GM19239 (cell line): ENCODE measurements at regions not wholly inside any gene's neighbourhood (a gene's known extent, or its start where the extent isn't known, plus 50 kb on each side); places are given as distances from the start of the nearest gene placed in this dataset.
A peak's percentile ranks its signal among the peaks of the same experiment; 100 is the strongest.

Experiments used
- DNase-seq: peaks from one replicate; pipeline ENCODE4 v3.0.0; 2011; ENCODE audit warnings: low spot score; ENCODE audit not compliant: insufficient read length
- FAIRE-seq: peaks from 2 replicates; lab custom pipeline; 2011; peaks lifted over from hg19 to GRCh38; lab: Jason Lieb, UNC

GRCh38 chr2:19478409-19478808 lies 120.0 kb upstream of the OSR1 start:
- DNase-seq, result no peak
- FAIRE-seq, result no peak

DNA sequence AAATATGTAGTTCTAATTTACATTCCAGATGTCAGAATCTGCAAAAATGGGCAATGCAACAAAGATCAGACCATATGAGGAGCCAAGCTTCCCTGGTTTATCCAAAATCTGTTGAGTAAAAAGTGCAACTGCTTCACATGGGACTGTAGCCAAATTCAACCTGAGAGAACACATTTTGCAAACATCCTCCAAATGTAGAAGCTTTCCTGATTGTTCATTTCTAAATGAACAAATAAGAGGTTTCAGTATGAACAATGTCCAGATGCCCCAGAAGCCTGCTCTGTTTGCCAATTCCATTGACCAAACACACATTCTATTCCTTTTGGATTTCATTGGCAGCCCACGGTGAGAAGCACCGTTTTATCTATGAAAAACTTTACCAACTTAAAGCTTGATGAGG lies 117.9 kb upstream of the OSR1 start:
- FAIRE-seq (no peak), DNase-seq (no peak)

- peak; percentile 85 for FAIRE-seq
- DNase-seq, result peak; percentile 1
Observed at GRCh38 chr2:19474128-19474527, 115.7 kb upstream of the OSR1 start.

- no peak for FAIRE-seq
Observed at GRCh38 chr2:19473350-19473749, 114.9 kb upstream of the OSR1 start.

GRCh38 chr2:19472391-19472978 lies 114.1 kb upstream of the OSR1 start:
- no peak for DNase-seq
- no peak for FAIRE-seq

More at GRCh38 chr2:19473350-19473749, 114.9 kb upstream of the OSR1 start:
- DNase-seq, result no peak

GRCh38 chr2:19471491-19471890 lies 113.1 kb upstream of the OSR1 start:
- FAIRE-seq (no peak), DNase-seq (no peak)

GRCh38 chr2:19465978-19466377 lies 107.6 kb upstream of the OSR1 start:
- FAIRE-seq (no peak), DNase-seq (no peak)

- no peak for DNase-seq
- FAIRE-seq, result no peak
Observed at GRCh38 chr2:19462256-19462645, 103.8 kb upstream of the OSR1 start.

DNA sequence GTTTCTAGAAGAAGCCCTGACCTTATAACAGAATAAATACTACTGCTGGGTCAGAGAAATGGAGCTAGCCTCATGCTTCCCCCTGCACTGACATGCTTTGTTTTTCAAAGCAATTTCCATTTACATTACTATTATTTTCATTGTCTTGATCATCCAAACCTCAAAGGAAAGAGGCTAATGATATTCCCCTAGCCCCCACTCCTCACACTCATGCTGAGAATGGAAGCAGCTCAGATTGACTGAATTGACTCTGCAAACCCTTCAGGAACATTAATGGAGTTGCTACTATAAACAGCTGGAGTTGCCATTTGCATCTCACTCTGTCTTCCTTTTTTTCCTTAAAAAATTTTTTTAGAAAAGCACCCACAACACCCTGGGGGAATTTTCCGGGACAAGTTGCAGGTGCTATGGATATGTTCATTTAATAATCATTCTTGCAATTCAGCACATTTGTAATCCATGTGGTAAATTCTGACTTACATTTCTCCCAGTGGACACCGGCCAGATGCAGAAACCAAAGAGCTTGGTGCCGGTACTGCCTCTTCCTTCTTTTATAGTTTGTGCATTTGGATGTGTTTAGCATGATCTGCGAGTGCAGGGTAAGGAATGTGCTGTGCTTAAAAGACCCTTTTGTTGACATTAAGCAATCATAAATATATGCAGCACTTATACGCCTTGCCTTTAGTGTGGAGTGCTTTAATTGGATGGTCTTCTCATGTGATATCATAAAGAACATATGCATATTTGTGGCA lies 103.3 kb upstream of the OSR1 start:
- FAIRE-seq (no peak), DNase-seq (no peak)

- no peak for DNase-seq
- no peak for FAIRE-seq
Observed at GRCh38 chr2:19460761-19461160, 102.3 kb upstream of the OSR1 start.

GRCh38 chr2:19458427-19459003 lies 100.1 kb upstream of the OSR1 start:
- no peak for FAIRE-seq
- DNase-seq, result no peak

DNA sequence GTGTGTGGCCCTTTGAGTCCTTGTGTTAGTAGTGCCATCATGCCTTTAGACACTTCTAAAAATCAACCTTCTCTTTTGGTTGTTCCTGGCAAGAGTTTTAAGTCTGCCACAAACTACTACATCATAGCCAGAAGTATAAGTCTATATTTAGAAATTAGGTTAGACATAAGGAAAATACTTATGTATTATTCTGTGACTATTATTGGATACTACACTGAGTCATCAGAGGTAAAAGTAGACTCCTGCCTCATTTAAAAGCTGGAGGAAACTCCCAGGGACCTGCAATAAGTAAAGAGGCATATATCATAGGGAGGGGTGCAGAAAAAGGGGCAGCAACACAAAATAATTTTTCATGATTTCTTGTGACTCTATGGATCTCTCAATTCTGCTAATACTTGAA lies 99.4 kb upstream of the OSR1 start:
- DNase-seq, result no peak
- no peak for FAIRE-seq

- DNase-seq (no peak), FAIRE-seq (no peak)
Observed at GRCh38 chr2:19456705-19457309, 98.4 kb upstream of the OSR1 start.

GRCh38 chr2:19454125-19454524 lies 95.7 kb upstream of the OSR1 start:
- FAIRE-seq (no peak), DNase-seq (no peak)

- DNase-seq (no peak), FAIRE-seq (no peak)
Observed at GRCh38 chr2:19442731-19443130, 84.3 kb upstream of the OSR1 start.

DNA sequence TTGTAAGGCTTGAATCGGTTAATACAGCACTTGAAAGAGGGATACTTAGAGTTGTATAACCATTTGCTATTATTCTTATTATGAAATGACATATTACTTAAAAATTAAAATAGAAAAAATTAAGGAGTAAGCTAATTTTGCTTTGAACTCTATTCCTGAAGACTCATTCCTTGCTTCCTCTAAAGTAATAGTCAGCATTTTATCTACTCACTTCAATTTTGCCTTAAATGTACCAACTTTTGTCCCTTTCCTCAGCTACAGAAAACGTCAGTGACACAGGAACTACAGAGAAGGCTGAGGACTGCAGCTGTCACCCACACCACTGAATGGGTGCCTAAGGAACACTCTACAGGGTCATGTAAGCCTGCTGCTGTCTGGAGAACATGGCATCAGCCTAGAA lies 80.7 kb upstream of the OSR1 start:
- DNase-seq, result no peak
- no peak for FAIRE-seq

- FAIRE-seq, result no peak
- DNase-seq, result no peak
Observed at GRCh38 chr2:19435815-19436214, 77.4 kb upstream of the OSR1 start.

DNA sequence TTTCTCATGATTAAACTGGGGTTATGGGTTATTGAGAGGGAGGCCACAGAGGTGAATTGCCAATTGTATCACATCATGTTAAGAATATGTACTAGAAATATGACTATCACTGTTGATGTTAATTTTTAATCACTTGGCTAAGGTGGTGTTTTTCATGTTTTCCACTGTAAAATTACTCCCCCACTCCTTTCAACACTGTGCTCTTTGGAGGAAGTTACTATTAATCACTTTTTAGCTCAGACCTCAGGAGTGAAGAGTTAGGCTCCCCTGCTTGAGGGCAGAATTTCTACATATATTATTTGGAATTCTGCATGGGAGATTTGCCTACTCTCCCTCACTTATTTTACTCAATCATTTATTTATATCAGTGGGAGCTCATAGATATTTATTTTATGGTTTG lies 76.0 kb upstream of the OSR1 start:
- no peak for FAIRE-seq
- no peak for DNase-seq

- no peak for DNase-seq
- FAIRE-seq, result no peak
Observed at GRCh38 chr2:19426941-19427340, 68.5 kb upstream of the OSR1 start.

- FAIRE-seq (no peak), DNase-seq (no peak)
Observed at GRCh38 chr2:19426144-19426543, 67.7 kb upstream of the OSR1 start.

GRCh38 chr2:19425419-19425818 lies 67.0 kb upstream of the OSR1 start:
- DNase-seq, result no peak
- no peak for FAIRE-seq
